Activated CD4-positive, alpha-beta T cell treated with anti-CD3 and anti-CD28 coated beads, Interleukin-2, Interleukin-6, amounts not matched to agents 100 ng/mL and 50 ng/mL, durations not matched to agents 16 hours and 8 hours (primary cell): ENCODE measurements at regions not wholly inside any gene's neighbourhood (a gene's known extent, or its start where the extent isn't known, plus 50 kb on each side); places are given as distances from the start of the nearest gene placed in this dataset.
"Not testable (repeated sequence)": the region's sequence is repeated elsewhere in the genome, so short reads cannot be mapped to it uniquely, and the experiment has no call there.

Experiments
- DNase-seq: peaks from one replicate; pipeline ENCODE4 v3.0.0-alpha.2; 2020

- no peak for DNase-seq
These were observed 377.6 kb downstream of the POM121L12 start for GRCh38 chr7:53413021-53413420.

- DNase-seq: no peak
These were observed 380.4 kb downstream of the POM121L12 start for GRCh38 chr7:53415816-53416215.

GRCh38 chr7:53418834-53419482 lies 383.5 kb downstream of the POM121L12 start:
- no peak for DNase-seq

- DNase-seq: no peak
These were observed 385.1 kb downstream of the POM121L12 start for GRCh38 chr7:53420550-53420949.

GRCh38 chr7:53422291-53422690 lies 386.9 kb downstream of the POM121L12 start:
- DNase-seq: peak; percentile 0

GRCh38 chr7:53426145-53426750 lies 390.8 kb downstream of the POM121L12 start:
- DNase-seq: no peak

- no peak for DNase-seq
These were observed 392.6 kb downstream of the POM121L12 start for GRCh38 chr7:53428045-53428444.

GRCh38 chr7:53431901-53432300 lies 396.5 kb downstream of the POM121L12 start:
- DNase-seq: no peak

- no peak for DNase-seq
These were observed 401.9 kb downstream of the POM121L12 start for GRCh38 chr7:53437336-53437735.

- DNase-seq: no peak
These were observed 410.7 kb downstream of the POM121L12 start for GRCh38 chr7:53446170-53446569.

GRCh38 chr7:53458636-53459035 lies 423.2 kb downstream of the POM121L12 start:
- no peak for DNase-seq

- no peak for DNase-seq
These were observed 430.9 kb downstream of the POM121L12 start for GRCh38 chr7:53466371-53466770.

GRCh38 chr7:53470336-53470970 lies 435.0 kb downstream of the POM121L12 start:
- DNase-seq: no peak

- no peak for DNase-seq
These were observed 437.9 kb downstream of the POM121L12 start for GRCh38 chr7:53473371-53473770.

GRCh38 chr7:53475776-53476175 lies 440.3 kb downstream of the POM121L12 start:
- DNase-seq: no peak

GRCh38 chr7:53476566-53476965 lies 441.1 kb downstream of the POM121L12 start:
- DNase-seq: no peak

GRCh38 chr7:53485354-53485753 lies 449.9 kb downstream of the POM121L12 start:
- no peak for DNase-seq

- no peak for DNase-seq
These were observed 455.6 kb downstream of the POM121L12 start for GRCh38 chr7:53491051-53491450.

- not testable (repeated sequence) for DNase-seq
These were observed 459.7 kb downstream of the POM121L12 start for GRCh38 chr7:53495181-53495580.

GRCh38 chr7:53500076-53500475 lies 464.6 kb downstream of the POM121L12 start:
- DNase-seq: no peak

GRCh38 chr7:53504914-53505313 lies 469.5 kb downstream of the POM121L12 start:
- no peak for DNase-seq

GRCh38 chr7:53518319-53518718 lies 482.9 kb downstream of the POM121L12 start:
- no peak for DNase-seq

- DNase-seq: no peak
These were observed 485.4 kb downstream of the POM121L12 start for GRCh38 chr7:53520841-53521240.

GRCh38 chr7:53521638-53522184 lies 486.3 kb downstream of the POM121L12 start:
- DNase-seq: no peak
